ENCODE measurements at regions not wholly inside any gene's neighbourhood (a gene's known extent, or its start where the extent isn't known, plus 50 kb on each side); places are given as distances from the start of the nearest gene placed in this dataset.
"Not testable (repeated sequence)": the region's sequence is repeated elsewhere in the genome, so short reads cannot be mapped to it uniquely, and the experiment has no call there.

- Mint-ChIP-seq H3K36me3 (ENCODE audit: low read depth) (peaks cover 10% of the 10 kb centered on the region), H3K27ac (ENCODE audit: unreplicated experiment) (no peak overlapping the region), H3K9me3 (peaks cover 16% of the 10 kb centered on the region), H3K4me1 (no peaks in the 10 kb centered on the region), H3K27me3 (ENCODE audit: low read depth) (no peaks in the 10 kb centered on the region), H3K4me3 (no peak overlapping the region)
- no peak for TF ChIP-seq CTCF (conservative IDR thresholded peaks at IDR 0.05)
- no peak for DNase-seq (ENCODE audit: low read depth, low spot score)
These were observed 880.3 kb upstream of the GRIA3 start for GRCh38 chrX:122303761-122304160.

GRCh38 chrX:122344816-122345215 lies 839.3 kb upstream of the GRIA3 start:
- Mint-ChIP-seq H3K9me3 (peaks cover 20% of the 10 kb centered on the region), H3K27ac (ENCODE audit: unreplicated experiment) (no peak overlapping the region), H3K27me3 (ENCODE audit: low read depth) (no peaks in the 10 kb centered on the region), H3K36me3 (ENCODE audit: low read depth) (peaks cover 6% of the 10 kb centered on the region), H3K4me3 (no peak overlapping the region), H3K4me1 (no peaks in the 10 kb centered on the region)
- TF ChIP-seq CTCF (conservative IDR thresholded peaks at IDR 0.05): no peak
- no peak for DNase-seq (ENCODE audit: low read depth, low spot score)

GRCh38 chrX:122363112-122363795 lies 820.8 kb upstream of the GRIA3 start:
- peak; percentile 16 for TF ChIP-seq CTCF (conservative IDR thresholded peaks at IDR 0.05)
- H3K27me3 Mint-ChIP-seq (ENCODE audit: low read depth): no peaks in the 10 kb centered on the region
- H3K4me1 Mint-ChIP-seq: no peaks in the 10 kb centered on the region
- peaks cover 6% of the 10 kb centered on the region for H3K9me3 Mint-ChIP-seq
- no peak overlapping the region for H3K4me3 Mint-ChIP-seq
- no peaks in the 10 kb centered on the region for H3K36me3 Mint-ChIP-seq (ENCODE audit: low read depth)
- DNase-seq (ENCODE audit: low read depth, low spot score): no peak
- no peak overlapping the region for H3K27ac Mint-ChIP-seq (ENCODE audit: unreplicated experiment)

GRCh38 chrX:122375533-122375932 lies 808.5 kb upstream of the GRIA3 start:
- not testable (repeated sequence) for H3K27me3 Mint-ChIP-seq (ENCODE audit: low read depth); H3K4me3 Mint-ChIP-seq; H3K4me1 Mint-ChIP-seq; H3K27ac Mint-ChIP-seq (ENCODE audit: unreplicated experiment); DNase-seq (ENCODE audit: low read depth, low spot score); H3K36me3 Mint-ChIP-seq (ENCODE audit: low read depth)
- H3K9me3 Mint-ChIP-seq: peaks cover 11% of the 10 kb centered on the region

- Mint-ChIP-seq H3K4me1 (no peaks in the 10 kb centered on the region), H3K27ac (ENCODE audit: unreplicated experiment) (no peak overlapping the region), H3K27me3 (ENCODE audit: low read depth) (no peaks in the 10 kb centered on the region), H3K9me3 (peaks cover 9% of the 10 kb centered on the region), H3K36me3 (ENCODE audit: low read depth) (no peaks in the 10 kb centered on the region), H3K4me3 (no peak overlapping the region)
- TF ChIP-seq CTCF (conservative IDR thresholded peaks at IDR 0.05): no peak
- DNase-seq (ENCODE audit: low read depth, low spot score): no peak
These were observed 795.1 kb upstream of the GRIA3 start for GRCh38 chrX:122389005-122389404.

GRCh38 chrX:122418758-122419157 lies 765.3 kb upstream of the GRIA3 start:
- no peak for TF ChIP-seq CTCF (conservative IDR thresholded peaks at IDR 0.05)
- Mint-ChIP-seq H3K9me3 (peaks cover 7% of the 10 kb centered on the region), H3K4me3 (no peak overlapping the region), H3K36me3 (ENCODE audit: low read depth) (no peaks in the 10 kb centered on the region), H3K4me1 (no peaks in the 10 kb centered on the region), H3K27ac (ENCODE audit: unreplicated experiment) (no peak overlapping the region), H3K27me3 (ENCODE audit: low read depth) (no peaks in the 10 kb centered on the region)
- DNase-seq (ENCODE audit: low read depth, low spot score): no peak

Measured in neural crest cell (in vitro differentiated cells).